ENCODE measurements at regions not wholly inside any gene's neighbourhood (a gene's known extent, or its start where the extent isn't known, plus 50 kb on each side); places are given as distances from the start of the nearest gene placed in this dataset.

DNA sequence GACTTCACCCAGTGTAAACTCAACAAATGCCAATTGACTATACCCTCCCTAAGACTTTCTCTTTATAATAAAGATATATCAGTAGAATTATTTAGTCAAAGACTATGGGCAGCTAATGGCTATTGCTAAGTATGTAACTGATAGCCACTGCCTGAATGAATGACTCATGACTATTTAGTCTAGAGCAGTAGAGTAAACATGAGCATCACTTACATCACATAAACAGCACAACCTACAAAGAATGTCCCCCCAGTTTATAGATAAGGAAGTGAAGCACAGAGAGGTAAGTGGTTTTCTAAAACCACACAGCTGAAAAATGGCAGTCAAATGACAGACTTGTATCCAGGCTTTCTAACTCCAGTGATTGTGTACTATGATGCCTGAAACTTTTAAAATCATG is 507.0 kb downstream of the PPARGC1A start:
- intact Hi-C loops (cut with DNase I), result no loop called here
- no peak for TF ChIP-seq CTCF (IDR thresholded peaks at IDR 0.05)
- H3K27ac ChIP-seq, result no peak overlapping the region
- H3K36me3 ChIP-seq, result no peaks in the 10 kb centered on the region
- no peaks in the 10 kb centered on the region for H3K9me3 ChIP-seq
- no peaks in the 10 kb centered on the region for H3K4me1 ChIP-seq
- ATAC-seq (no peak), DNase-seq (no peak), FAIRE-seq (no peak)
- H3K4me3 ChIP-seq, result no peak overlapping the region
- no peaks in the 10 kb centered on the region for H3K27me3 ChIP-seq

- no peaks in the 10 kb centered on the region for H3K36me3 ChIP-seq
- H3K9me3 ChIP-seq, result no peaks in the 10 kb centered on the region
- no peak for FAIRE-seq
- H3K27ac ChIP-seq, result no peak overlapping the region
- ATAC-seq, result peak; percentile 28 to 56 (median 50)
- intact Hi-C loops (cut with DNase I), result no loop called here
- H3K4me3 ChIP-seq, result no peak overlapping the region
- no peak for DNase-seq
- no peak for TF ChIP-seq CTCF (IDR thresholded peaks at IDR 0.05)
- peaks cover 0 to 8% (median 0%) of the 10 kb centered on the region in 3 donors for H3K4me1 ChIP-seq
- H3K27me3 ChIP-seq, result no peaks in the 10 kb centered on the region
- WGBS, 2 donors, result 30 to 31% methylated on average over 4 of the region's 4 CpGs
Measured at GRCh38 chr4:23374259-23374658, 515.6 kb downstream of the PPARGC1A start.

DNA sequence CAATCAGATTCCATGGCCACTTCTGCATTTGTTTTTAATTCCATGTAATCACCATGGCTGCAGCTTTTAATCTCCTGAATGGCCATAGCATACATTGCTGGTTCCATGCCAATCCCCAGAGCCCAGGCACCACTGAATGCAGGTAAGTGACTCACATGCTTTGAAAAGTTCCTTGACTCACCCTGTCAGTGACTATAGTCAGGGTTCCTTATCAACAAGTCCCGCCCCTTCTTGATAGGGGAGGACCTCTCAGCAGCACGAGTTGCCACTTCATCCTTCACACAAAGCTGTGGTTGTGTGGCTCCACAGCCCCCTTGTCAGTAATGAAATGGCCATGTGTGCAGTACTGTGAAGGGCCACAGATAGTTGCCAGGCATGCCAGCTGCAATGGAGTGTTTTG is 516.6 kb downstream of the PPARGC1A start:
- Histone ChIP-seq H3K4me1 (peaks cover 0 to 8% (median 0%) of the 10 kb centered on the region in 3 donors), H3K4me3 (no peak overlapping the region), H3K36me3 (no peaks in the 10 kb centered on the region), H3K9me3 (no peaks in the 10 kb centered on the region), H3K27me3 (no peaks in the 10 kb centered on the region), H3K27ac (no peak overlapping the region)
- no peak for TF ChIP-seq CTCF (IDR thresholded peaks at IDR 0.05)
- intact Hi-C loops (cut with DNase I), result no loop called here
- ATAC-seq (peak; percentile 96 to 97 (median 96)), FAIRE-seq (no peak), DNase-seq (peak in 5 of 6 donors; percentile 41 to 74 (median 56))
- 17% methylated on average over 2 of the region's 2 CpGs for WGBS, 2 donors

DNA sequence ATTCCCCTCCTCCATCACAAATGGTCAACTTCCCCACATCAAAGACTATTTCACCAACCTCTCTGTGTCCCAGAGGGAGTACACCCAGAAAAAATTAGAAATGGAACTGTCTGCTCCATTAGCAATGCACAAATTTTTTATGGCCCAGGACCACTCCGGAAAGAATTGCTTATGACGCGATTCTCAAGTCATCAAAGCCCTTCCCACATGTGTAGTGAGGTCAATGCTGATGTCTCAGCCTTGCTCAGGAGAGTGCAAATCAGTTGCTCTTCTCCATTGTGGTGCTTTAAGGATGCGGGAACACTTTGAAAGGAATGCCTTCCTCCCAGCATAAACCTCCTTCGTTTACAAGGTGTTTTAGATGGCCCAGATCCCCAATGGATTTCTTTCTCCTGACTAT is 518.3 kb downstream of the PPARGC1A start:
- whole genome bisulfite sequencing, 2 donors, result 81 to 85% methylated on average over 5 of the region's 5 CpGs
- no peaks in the 10 kb centered on the region for H3K36me3 ChIP-seq
- no peaks in the 10 kb centered on the region for H3K27me3 ChIP-seq
- H3K4me1 ChIP-seq, result peaks cover 0 to 8% (median 0%) of the 10 kb centered on the region in 3 donors
- DNase-seq (no peak), FAIRE-seq (no peak), ATAC-seq (no peak)
- intact Hi-C loops (cut with DNase I), result no loop called here
- TF ChIP-seq CTCF (IDR thresholded peaks at IDR 0.05), result no peak
- no peaks in the 10 kb centered on the region for H3K9me3 ChIP-seq
- H3K27ac ChIP-seq, result no peak overlapping the region
- H3K4me3 ChIP-seq, result no peak overlapping the region

DNA sequence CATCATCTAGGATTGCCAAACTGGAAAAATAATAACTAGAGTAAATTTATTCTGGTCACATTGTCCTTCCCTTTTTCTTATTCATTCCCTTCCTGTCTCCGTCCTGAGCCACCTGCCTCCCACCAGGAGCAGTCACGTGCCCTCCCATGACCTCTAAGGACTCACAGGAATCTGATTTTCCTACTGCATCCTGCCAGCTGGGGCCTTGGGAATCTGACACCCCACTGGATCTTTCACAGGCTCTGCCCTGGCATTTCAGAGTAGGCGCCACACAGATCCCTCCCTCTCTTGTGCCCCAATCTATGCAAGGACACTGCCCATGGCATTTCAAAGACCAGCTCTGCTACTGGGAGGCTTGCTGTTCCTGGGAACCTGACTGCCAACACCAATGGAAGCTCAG is 520.5 kb downstream of the PPARGC1A start:
- intact Hi-C loops (cut with DNase I), result no loop called here
- DNase-seq, result no peak
- WGBS, 2 donors, result 59 to 69% methylated on average over 3 of the region's 3 CpGs

More for the DNA sequence above, 520.5 kb downstream of the PPARGC1A start:
- H3K27me3 ChIP-seq, result no peaks in the 10 kb centered on the region
- no peak overlapping the region for H3K27ac ChIP-seq
- FAIRE-seq (no peak), ATAC-seq (no peak)
- H3K36me3 ChIP-seq, result no peaks in the 10 kb centered on the region
- H3K4me3 ChIP-seq, result no peak overlapping the region
- H3K4me1 ChIP-seq, result peaks cover 0 to 8% (median 0%) of the 10 kb centered on the region in 3 donors
- H3K9me3 ChIP-seq, result no peaks in the 10 kb centered on the region
- TF ChIP-seq CTCF (IDR thresholded peaks at IDR 0.05), result no peak

All from pancreas (tissue), 10 donors.